HG02759 (cell line): ENCODE measurements at regions not wholly inside any gene's neighbourhood (a gene's known extent, or its start where the extent isn't known, plus 50 kb on each side); places are given as distances from the start of the nearest gene placed in this dataset.
"Not testable (repeated sequence)": the region's sequence is repeated elsewhere in the genome, so short reads cannot be mapped to it uniquely, and the experiment has no call there.

Source experiments
- ATAC-seq: cut with Tn5 transposase; IDR thresholded peaks from one replicate; pipeline ENCODE4 v1.9.1; 2021; ENCODE audit warnings: mild to moderate bottlenecking, moderate library complexity; ENCODE audit not compliant: unreplicated experiment

DNA sequence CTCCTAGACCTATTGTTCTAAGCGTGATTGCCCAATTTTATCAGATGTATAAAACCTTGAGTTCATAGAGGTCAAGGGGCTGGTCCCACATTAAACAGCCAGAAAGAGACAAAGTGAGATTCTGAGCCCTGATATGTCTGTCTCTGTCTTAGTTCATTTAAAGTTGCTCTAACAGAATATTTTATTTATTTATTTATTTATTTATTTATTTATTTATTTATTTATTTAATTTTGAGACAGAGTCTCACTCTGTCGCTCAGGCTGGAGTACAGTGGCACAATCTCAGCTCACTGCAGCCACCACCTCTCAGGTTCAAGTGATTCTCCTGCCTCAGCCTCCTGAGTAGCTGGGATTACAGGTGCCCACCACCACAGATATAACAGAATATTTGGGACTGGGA is 1999.6 kb upstream of the WWC1 start:
- ATAC-seq, result not testable (repeated sequence)

DNA sequence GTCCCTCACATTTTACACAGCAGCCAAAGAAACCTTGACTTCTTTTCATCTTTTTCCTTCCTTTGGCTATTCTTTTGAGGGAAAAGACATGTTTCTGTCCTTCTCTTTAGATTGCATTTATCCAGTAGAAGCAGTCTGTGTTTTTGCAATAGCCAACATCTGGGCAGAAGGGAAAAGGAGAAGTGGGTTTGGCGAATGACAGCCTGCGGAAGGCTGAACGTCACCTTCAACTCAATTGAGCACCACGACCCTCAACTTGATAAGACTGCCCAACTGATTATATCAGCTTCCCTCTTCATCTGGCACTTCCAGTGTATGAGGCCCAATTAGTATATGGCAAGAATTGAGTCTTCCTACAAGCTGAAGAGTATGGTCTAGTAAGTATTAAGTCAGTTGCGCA is 1997.6 kb upstream of the WWC1 start:
- ATAC-seq, result no peak

DNA sequence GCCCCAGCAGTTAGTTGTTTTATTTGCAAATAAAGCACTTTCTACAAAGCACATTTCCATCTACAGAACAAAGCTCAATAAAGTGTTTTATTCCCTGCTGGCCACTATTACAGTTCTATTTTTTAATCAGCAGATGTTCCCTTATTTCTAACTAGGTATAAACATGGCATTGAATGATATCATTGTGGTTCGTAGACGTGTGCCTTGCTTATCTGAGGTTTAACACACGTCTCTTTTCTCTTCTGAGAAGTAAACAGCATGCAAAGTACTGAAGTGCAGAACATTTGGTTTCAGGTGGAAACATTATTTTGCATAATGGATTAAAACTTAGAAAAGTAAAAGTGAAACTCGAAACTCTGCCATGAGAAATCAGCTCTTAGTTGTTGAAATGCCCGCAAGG is 1989.3 kb upstream of the WWC1 start:
- ATAC-seq, result no peak

DNA sequence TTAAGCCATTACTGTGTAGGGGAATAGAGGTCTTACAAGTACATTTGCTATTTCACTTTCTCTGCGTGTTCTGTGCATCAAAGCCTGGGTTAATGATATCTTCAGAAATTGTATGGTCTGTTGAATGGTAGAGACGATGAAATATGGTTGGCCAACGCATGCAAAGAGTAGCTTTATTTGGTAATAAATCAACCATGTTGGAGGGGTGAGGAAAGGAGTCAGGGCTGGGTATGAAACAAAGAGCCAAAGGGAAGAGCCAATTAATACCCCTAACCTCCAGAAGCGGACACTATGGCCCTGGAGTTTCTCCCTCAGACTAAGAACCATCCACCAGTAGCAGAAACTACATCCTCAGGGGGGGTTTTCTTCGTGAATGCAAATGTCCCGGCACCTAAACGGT is 1974.0 kb upstream of the WWC1 start:
- ATAC-seq, result no peak

DNA sequence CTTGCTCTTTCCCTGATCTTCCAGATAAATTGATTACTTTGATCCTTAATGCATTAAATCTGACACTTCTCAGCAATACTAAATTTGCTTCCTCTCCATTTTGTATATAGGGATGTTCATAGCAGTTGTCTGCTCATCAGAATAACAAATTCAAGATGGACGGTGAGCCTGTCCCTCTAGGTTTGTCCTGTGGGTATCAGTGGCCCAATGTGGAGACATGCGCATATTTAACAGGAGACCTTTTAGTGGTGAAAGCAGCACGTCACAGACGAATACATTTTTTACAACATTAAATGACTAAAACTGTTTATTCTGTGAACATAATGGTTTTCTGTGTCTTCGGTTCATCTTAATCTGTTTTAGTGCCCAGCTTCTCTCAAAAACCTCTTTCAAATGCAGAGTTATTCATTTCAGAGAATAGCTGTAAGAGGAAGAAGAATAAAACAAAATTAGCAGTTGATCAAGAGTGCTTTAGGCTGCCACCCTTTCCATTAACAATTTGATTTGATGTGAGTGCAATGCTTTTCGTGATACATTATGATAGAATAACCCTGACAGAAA is 1970.4 kb upstream of the WWC1 start:
- ATAC-seq, result no peak

DNA sequence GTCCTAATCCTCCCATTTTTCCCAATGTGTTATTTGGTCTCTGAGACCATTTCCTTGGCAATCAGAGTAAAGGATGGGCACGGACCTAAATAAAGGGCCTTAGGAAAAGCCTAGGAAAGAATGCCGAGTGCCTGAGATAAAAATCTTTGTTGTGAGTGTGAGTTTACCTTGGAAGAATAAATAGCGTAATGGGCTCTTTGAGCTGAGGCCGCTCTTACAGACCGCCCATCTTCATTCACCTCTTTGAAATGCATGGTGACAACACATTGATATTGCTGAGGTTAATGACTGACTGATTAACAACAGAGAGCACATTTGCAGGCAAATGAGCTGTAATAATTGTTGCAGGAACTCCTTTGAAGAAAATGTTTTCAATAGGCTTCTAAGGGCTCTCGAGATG is 1967.1 kb upstream of the WWC1 start:
- no peak for ATAC-seq

DNA sequence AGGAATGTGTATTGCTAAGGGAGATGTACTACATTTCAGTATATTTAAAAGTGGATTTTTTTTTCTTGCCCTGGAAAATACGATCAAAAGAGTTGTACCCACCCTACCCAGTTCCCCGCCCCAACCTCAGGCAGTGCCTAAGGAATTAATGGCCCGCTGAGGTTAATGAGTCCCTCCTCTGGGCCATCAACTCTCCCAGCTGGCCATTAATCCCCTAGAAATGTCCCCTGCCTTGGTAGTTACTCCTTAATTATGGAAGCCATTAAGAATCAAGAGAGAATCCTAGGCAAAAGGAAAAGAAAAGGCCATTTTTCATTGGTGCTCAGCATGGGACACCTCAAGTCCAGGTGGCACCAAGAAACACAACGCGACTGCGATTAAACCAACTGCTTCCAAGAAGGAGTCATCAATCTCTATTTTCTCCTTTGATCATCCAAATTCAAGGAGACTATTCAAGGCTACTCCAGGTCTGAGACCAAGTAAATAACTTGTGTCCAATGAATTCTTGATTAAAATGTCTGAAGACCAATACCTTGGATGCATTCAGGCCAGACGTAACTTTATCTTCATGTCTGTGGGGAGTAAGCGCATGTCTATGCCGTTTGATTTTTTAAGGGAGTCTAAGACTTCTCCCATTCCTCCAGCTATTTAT is 1962.2 kb upstream of the WWC1 start:
- no peak for ATAC-seq

DNA sequence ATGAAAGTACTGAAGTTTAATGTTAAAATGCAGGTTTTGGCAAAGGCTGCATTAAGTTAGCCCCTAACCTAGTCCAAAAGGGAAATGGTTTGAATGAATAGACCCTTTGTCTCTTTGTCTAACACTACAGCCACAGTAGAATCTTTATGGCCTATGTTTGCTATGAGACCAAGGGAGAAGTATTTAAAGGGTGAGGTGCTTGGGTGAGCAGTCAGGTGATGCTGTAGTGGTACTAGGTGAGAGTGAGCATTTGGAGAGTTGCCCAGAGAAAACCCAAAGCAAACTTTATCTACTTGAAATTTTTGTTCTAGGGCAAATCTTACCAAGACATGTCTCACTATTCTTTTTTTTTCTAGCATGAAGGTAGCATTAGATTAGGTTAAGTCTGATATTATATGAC is 1961.4 kb upstream of the WWC1 start:
- ATAC-seq, result no peak

DNA sequence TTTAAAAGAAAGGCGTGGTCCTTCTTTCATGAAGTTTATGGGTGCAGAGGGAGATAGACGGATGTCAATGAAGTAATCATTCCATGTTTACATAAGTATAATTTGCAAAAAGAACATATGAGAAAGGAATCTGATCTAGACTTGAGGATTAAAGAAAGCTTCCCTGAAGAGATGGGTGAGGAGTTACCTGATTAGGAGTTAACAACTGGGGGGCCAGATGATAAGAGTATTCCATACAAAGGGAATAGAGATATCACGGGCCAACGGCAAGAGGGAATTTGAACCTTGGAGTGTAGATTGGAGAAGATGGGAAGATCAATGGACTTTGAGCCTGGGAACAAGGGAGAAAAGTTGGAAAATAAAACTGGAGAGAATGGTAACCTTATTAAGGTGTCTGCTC is 1959.9 kb upstream of the WWC1 start:
- ATAC-seq, result no peak

DNA sequence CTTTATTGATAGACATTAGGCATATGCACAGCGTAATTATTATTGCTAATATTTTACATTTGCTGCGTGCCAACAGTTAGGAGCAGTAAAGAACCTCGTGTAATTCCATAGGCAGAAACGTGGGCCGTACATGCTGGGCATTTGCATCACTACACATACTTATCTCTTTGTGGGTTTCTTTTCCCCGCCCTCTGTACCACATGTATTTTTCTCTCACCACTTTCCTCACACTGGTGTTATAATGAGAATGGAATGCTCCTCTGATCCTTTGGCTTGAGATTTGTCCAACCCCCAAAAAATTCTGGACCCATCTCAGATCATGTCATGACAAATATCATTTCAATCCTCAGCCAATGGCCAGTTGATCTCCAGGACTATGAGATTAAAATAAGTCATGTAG is 1952.6 kb upstream of the WWC1 start:
- no peak for ATAC-seq

DNA sequence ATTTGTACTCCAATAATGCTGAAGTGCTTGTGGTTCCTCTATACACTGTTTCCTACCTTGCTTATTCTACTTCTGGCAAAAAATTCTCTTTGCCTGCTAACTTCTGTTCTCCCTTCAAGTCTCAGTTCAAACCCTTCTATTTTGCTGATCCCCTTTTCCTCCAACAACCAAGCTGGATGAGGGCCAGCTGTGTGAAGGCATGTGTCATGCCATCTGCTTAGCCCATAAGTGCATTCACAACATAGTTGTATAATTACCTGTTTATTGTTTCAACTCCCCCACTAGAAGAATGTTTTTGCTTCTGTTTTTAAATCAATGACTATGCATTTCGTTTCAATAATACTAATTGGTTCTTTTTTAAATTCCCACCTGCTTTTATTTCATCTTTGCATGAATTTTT is 1951.4 kb upstream of the WWC1 start:
- no peak for ATAC-seq

DNA sequence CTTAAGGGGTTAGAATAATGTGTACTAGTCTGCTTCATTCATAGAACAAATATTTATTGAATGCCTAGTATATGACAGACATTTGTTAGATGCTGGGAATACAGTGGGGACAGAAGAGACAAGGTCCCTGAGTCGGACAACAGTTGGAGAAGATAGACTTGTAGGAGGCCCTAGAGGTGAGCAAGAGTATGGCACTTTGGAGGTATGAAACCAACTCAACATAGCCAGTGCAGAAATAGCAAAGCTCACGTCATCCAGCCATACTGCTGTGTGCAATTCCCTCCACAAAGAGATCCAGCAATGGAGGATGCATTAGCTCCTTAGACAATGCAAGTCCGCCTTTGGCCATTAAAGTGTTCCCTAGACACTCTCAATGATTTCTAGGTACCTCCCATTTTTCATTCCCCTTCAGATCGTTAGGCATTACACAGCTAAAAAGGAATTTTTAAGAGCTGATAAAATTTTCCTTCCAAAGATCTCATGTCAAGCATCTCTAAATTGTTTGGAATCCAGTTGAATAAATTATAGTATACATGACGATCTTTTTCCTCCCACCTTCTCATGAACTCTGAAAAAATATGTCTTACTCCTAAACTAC is 1949.6 kb upstream of the WWC1 start:
- no peak for ATAC-seq

DNA sequence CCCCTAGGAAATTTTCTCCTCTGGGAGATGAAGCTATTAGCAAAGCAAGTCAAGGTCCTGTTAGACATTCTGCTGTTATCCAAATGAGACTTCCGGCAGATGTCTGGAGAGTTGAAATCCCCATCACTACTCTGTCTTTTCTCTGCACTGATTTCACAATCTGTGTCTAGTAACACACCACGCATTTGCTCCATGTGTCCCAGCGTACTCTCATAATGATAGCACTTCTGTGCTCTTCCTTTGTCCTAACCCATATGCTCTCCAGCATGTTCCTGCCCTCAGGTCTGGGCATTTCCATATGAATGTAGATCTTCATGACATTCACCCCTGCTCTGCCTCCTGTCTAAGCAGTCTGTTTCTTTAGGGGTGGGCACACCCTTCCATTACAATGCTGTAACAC is 1949.0 kb upstream of the WWC1 start:
- ATAC-seq, result no peak

DNA sequence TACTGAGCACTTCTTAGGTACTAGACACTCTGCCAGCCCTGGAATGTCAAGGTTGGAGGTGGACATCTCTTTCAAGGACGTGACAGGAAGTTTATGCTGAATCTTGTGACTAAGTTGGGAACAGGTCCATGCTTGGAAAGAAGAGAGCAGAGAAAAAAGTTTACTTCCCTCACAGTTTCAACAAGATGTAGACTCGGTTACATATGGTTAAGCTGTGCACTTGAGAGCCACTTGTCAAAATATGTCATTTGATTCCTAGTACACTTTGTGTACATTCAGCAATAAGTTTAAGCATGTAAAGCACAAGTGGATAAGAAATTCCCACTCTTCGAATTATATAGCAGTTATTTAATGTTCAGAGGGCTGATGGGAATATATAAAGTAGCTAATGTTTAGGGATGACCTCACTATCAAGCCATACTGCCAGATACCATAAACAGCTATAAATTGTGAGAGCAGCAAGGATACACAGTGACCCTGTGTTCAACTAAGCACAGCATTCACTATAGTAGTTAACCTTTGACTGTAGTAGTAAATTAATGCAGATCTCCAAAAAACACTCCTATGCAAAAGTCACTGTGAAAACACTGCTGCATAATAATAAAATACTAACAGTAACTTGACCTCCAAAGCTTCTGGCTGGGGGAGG is 1944.6 kb upstream of the WWC1 start:
- ATAC-seq, result no peak

DNA sequence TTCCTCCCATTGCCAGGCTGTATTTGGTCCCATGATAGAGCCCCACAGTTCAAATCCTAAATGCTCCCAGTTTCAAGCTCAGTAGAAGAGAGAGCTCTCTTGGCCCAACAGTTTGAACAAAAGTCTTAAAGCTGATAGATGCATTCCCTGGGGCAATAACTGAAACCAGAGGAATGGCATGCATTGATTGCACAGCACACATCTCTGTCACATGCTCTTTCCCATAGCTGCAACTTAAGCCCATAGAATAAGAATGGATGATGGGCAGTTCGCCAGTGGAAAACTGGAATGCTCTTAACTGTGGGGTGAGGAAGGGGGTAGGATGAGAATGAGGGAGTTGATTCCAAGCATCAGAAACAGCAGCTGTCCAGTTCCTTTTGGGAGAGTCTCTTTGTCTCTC is 1942.4 kb upstream of the WWC1 start:
- ATAC-seq, result no peak

DNA sequence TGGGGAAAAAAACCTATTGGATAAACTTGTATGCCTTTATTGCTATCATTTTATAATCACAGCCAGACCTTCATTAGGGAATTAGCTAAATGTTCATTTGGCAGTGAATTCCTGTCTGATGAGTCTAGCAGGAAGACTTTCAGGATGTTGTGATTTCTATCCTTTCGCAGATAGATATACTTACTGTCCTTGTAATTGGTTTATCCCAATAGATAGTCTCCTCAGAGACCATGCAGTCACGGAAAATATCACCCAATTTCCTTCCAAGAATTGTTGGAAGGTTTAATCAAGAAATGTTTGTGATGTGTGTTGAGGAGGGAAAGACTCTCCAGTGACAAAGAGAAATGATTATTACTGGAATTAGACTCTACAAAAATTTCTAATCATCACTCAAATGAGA is 1937.9 kb upstream of the WWC1 start:
- ATAC-seq, result no peak

DNA sequence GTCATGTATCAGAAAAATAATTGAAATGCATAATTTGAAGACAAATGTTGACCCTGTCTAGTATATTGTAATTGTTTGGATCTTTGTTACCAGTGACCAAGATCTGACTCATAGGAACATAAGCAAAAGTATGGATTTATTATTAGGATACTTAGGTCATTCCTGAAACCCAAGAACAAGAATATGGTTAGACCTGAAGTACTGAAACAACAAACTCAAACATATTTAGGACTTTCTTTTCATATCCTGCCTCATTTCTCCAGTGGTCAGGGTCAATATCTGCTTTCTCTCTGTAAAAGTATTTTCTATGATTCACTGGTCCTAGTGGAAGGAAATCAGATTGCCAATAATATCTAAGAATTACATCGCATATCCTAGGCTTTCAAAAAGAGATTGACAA is 1937.1 kb upstream of the WWC1 start:
- ATAC-seq, result no peak

DNA sequence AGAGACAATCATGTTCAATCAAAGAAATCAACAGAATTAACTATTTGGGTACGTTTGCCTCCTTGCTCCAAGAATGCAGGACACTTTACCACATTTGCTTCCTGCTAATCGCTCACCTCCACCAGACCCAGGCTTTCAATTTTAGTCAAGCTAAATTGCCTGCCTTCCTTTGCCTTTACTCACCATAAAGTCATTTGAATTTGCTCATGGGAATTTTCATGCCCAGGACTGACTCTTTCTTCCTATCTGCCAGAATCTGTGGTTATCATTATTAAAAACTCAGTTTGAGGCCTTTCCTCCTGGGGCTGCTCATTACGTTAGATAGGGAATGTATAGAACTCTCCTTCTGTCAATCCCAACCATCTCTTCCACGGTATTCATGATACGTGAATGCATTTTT is 1935.3 kb upstream of the WWC1 start:
- no peak for ATAC-seq

DNA sequence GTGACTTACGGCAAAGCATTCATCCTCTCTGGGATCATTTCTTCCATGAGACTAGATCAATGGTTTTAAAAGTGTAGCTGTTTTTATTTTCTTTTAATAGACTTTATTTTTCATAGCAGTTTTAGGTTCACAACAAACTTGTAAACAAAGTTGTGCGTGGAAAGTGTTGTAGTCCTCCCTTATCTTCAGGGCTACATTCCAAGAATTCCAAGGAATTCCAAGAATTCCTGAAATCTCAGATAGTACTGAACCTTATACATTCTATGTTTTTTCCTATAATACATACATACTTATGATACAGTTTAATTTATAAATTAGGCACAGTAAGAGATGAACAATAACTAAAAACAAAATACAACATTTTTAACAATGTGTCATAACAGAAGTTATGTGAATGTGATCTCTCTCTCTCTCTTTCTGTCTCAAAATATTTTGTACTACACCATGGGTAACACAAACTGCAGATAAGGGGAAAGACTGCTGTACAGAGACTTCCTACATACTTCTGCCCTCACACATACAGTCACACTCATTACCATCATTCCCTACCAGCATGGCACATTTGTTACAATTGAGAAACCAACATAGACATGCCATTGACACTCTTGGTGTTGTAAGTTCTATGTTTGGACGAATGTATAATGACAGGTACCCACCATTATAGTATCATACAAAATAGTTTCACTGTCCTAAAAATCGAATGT is 1933.2 kb upstream of the WWC1 start:
- no peak for ATAC-seq

DNA sequence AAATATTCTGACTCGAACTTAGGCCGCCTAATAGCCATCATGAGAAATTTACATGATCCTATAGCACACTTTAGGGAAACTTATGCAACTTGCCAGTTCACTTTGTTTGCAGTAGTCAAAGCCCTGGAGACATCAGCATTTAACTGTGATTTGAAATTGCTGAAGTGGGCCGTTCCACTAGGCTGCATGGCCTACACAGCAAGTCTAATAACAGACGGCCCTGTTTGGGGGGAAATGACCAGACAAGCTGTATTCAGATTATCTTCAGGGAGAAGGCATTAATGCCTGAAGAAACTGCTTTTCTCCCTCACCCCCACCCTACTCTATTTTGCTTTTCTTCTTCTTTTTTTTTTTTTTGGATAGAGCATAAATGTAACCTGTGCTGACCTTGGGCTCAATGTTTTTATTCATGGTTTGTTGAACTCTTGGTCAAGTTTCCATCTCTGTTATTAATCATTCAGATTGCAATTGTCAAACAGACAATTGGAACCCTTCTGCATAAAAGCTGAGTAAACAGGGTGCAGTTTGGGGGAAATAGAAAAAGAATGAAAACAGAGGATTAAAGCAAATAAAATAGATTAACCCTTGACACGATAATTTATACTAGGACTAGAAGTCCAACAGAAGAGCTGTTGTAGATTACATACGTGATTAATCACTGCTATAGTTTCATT is 1928.2 kb upstream of the WWC1 start:
- no peak for ATAC-seq

DNA sequence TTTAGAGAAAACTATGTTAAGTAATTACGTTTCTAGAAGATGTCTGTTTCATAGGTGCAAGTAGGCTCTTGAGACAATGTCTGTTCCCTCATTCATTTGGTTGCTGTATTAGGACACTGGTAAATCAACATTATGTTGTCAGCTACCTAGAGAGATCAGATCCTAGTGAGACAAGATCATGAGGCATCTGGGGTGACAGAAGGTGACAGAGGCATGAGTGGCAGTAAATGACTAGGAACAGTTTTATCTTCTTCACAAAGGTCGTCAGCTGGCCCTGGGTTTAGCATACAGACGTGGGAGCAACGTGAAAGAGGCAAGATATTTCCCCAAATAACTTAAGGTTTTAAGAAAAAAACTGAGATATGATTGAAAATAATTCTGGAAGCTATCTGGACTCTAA is 1926.3 kb upstream of the WWC1 start:
- ATAC-seq, result no peak
